HG02943 (cell line): ENCODE measurements at regions not wholly inside any gene's neighbourhood (a gene's known extent, or its start where the extent isn't known, plus 50 kb on each side); places are given as distances from the start of the nearest gene placed in this dataset.

Experiments
- ATAC-seq: cut with Tn5 transposase; IDR thresholded peaks from one replicate; pipeline ENCODE4 v1.9.1; 2021; ENCODE audit warnings: mild to moderate bottlenecking, low read depth, moderate library complexity; ENCODE audit not compliant: unreplicated experiment

DNA sequence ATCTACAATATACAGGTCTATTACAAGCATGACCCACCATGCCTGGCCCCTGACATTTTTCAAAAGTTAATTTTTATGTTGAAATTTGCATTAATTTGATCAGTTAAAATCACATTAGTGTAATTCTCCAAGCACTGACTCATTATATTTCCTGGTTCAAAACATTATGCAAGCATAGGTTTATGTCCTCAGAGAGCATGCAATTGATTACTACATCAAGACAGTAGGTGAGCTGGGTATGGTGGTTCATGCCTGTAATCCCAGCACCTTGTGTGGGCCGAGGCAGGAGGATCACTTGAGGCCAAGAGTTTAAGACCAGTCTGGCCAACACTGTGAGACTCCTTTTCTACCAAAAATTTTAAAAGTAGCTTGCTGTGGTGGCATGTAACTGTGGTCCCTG is 248.8 kb upstream of the KLHL1 start:
- ATAC-seq = no peak

DNA sequence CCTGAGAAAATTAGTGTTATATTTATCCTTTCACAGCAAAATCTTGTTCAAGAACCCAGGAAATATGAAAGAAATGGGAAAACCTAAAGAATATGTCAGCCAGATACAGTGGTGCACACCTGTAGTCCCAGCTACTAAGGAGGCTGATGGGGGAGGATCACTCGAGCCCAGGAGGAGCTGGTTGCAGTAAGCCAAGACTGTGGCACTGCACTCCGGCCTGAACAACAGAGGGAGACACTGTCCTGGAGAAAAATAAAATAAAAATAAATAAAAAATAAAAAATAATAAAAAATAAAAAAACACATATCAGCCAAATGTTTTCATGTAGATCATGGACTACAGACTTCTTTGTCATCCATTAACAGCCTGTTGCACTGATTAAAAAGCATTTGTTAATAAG is 244.8 kb upstream of the KLHL1 start:
- ATAC-seq = no peak

DNA sequence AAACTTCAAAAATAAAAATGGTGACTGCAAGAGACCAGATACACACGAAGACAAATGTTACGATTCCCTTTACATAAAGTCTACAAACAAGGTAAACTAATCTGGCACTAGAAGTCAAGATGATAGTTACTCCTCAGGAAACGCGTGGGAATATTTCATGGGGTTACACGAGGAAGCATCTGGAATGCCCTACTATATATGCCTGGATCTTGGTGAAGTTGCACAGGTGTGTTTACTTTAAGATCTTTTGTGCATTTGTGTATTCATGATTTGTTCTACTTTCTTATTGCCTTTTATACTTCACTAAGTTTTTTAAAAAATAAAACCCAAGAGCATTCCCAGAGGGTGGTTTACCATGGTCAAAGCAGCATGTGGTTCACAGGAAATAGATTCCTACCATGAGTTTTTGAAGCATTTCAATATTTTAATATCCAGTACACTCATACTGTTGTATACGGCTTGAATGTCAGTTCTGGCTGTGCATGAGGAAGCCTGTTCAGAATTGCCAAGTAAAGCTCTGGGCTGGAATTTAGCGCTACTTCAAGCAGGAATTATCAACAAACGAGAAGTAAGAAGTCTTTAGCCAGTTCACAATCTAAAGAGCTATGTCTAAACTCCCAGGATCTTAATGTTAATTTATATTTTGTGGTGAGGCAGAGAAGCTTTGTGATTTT is 239.8 kb upstream of the KLHL1 start:
- ATAC-seq = no peak

- no peak for ATAC-seq
Measured at GRCh38 chr13:70339738-70340137, 231.5 kb upstream of the KLHL1 start.

DNA sequence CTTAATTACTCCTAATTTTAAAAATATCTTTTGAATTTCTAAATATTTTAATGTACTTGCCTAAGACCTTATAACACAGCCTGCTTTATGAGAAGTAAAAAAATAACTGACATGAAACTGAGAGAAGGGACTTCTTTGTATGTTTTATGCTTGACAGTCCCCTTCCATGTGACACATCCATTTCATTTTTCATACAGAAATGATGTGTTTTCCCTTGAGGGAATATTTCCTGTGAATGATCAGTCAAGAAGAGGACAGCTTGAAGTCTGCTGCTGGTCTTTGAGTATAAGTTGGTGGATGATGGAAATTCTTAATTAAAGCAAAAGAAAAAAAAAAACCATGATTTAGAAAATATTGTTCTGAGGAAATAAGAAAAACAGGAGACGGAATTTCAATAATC is 230.4 kb upstream of the KLHL1 start:
- ATAC-seq = no peak

GRCh38 chr13:70336866-70337265 is 228.6 kb upstream of the KLHL1 start:
- ATAC-seq = no peak

DNA sequence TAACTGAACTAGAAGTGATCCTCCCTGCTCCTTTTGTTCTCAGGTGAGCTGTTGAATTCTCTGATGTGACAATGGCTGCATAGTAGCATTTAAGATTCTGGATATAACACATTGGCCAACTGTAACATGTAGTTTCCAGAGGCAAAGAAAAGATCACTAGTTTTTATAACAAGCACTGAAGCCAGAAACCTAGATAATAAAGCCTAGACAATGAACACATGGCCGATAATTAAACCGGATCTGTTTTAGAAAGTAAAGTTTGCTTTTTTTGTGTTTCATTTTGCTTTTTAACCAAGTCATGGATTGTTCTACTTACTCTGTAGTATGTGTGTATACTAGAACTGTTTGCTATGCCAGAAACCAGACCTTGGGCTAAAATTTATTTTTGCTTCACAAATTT is 225.5 kb upstream of the KLHL1 start:
- ATAC-seq = no peak

GRCh38 chr13:70330697-70331361 is 222.6 kb upstream of the KLHL1 start:
- no peak for ATAC-seq

GRCh38 chr13:70324519-70324918 is 216.3 kb upstream of the KLHL1 start:
- ATAC-seq = no peak

DNA sequence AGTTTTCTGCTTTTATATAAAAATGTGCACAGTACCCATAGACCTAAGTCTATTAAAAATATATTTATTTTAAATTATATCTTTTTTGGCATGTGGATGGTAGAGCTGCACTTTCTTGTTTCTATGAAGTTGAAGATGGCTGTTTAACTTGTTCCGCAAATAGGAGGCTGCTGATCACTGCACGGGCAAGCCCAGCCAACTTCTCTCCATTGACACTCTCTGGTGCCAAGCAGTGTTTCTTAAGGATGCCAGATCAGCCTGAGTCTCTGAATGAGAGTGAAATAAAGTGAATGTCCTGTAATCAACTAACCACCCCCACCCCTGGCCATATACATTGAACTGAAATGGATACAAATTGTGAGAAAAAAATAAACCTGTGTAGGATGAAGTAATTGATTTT is 202.9 kb upstream of the KLHL1 start:
- ATAC-seq = no peak

DNA sequence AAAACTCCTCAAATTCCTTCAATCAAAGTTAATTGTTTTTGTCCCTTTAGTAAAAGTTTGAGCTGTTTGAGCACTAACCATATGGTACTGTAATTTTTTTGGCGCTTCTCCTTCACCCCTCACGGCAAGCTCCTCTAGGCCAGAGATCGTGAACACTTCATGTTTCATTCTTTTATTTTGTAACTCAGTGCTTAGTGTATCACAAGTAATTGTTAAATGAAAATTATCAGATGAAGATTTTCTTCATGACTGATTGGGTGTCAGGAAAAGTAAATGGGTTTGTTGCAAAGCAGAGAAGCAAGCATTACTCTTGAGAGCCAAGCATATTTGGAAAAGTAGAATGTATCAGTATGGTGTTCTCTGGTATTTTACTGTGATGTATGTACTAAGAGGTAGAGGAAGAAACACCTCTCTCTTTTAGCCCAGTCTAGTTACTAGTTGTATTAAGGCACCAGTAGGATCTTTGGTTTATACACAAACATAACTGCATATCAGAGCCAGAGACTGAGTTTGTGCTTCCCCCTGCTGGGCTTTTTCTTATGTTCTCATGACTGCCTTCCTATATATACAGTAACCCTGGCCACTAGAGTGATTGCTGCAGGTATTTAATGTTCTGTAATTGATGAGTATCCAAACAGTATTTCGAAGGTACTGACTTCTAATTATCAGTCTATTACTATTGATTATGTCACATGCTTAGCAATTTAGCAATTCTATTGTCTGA is 202.3 kb upstream of the KLHL1 start:
- no peak for ATAC-seq

DNA sequence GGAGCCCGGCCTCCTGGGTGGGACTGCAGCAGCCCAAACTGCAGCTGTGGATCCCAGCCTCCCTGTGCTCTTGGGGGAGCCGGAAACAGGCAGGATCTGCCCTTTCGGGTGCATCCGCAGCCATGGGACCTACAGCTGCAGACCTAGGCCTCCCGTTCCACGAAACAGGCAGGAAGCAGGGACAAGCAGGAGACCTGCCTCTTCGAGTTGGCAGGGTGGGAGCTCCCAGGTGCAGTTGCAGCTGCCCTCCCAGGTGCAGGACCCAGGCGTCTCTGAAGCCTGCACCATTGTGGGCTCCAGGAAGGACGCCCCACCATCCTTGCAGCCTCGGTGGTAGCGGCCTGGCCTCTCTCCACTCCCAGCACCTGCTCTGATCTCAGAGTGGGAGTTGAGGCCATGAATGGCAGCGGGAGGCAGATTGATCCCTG is 189.0 kb upstream of the KLHL1 start:
- ATAC-seq = no peak

GRCh38 chr13:70284371-70284770 is 176.1 kb upstream of the KLHL1 start:
- no peak for ATAC-seq

GRCh38 chr13:70275841-70276240 is 167.6 kb upstream of the KLHL1 start:
- no peak for ATAC-seq

DNA sequence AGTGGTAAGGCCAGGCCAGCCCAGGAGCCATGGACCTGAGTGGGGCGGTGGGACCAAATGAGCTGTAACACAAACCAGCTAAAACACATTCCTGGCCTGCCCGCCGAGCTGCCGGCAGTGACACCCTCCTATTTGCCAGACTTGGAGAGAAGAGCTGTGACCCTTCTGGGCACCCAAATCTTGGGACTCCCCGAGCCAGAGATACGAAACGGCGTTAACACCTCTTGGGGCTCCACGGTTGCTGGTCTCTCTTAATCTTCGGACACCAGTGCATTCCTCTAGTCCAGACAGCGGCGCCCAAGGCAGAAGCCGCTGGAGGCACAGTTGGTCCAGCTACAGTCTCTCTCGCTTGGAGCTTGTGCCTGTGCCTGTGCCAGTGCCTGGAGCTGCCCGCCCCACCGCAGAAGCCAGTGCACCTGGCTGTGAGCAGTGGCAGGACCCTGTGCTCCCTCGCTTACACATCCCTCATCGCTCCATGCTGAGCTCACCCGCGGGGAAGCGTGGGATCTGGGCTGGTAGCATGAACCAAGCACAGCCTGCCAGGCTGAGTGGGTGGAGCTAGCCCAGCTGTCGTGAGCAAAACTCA is 147.2 kb upstream of the KLHL1 start:
- no peak for ATAC-seq

- no peak for ATAC-seq
Measured at GRCh38 chr13:70253834-70254233, 145.6 kb upstream of the KLHL1 start.

GRCh38 chr13:70253411-70253810 is 145.2 kb upstream of the KLHL1 start:
- ATAC-seq = no peak

GRCh38 chr13:70249332-70250064 is 141.2 kb upstream of the KLHL1 start:
- ATAC-seq = no peak

DNA sequence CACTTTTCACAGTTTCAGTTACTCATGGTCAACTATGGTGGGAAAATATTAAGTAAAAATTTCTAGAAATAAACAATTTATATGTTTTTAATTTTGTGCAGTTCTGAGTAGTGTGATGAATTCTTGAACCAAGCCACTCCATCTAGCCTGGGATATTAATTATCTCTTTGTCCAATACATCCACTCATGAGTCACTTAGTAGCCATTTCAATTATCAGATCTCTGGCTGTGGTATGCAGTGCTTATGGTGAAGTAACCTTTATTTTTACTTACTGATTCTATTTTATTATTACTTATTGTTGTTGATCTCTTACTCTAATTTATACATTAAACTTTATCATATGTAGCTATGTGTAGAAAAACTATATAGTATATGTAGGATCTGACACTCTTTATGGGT is 128.9 kb upstream of the KLHL1 start:
- ATAC-seq = no peak

DNA sequence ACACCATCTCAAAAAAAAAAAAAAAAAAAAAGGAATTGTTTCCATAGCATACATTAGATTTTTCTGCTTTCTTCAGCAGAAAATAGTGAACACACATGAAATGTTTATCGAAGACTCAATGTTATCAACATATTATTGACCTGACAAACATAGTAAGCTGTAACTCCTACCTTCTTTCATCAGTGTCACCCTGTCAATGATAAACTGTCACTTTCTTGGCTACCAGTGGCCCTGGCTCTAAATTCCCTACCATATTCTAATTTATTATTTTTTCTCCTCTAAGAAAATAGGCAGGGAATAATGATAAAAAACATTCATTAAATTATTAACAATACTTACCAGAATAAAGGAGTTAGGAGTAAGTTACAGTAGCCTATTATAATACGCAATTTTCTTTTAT is 127.3 kb upstream of the KLHL1 start:
- no peak for ATAC-seq

DNA sequence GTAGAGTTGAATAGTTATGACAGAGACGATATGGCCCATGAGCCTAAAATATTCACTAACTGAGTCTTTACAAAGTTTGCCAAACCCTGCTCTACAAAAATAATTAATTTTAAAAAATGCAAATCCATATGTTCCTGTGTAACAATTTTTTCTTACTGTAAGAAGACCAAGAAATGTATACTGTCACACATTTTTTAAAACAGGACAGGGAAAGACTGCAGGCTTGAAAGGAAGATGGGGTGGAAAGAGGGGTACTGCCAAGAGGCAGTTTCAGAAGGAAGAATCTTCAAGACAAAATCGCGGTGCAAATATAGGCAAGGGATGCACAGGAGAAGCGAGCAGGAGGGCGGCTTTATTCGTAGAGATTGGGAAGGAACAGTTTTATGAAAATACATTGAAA is 115.7 kb upstream of the KLHL1 start:
- ATAC-seq = no peak
